ENCODE measurements at regions not wholly inside any gene's neighbourhood (a gene's known extent, or its start where the extent isn't known, plus 50 kb on each side); places are given as distances from the start of the nearest gene placed in this dataset.

DNA sequence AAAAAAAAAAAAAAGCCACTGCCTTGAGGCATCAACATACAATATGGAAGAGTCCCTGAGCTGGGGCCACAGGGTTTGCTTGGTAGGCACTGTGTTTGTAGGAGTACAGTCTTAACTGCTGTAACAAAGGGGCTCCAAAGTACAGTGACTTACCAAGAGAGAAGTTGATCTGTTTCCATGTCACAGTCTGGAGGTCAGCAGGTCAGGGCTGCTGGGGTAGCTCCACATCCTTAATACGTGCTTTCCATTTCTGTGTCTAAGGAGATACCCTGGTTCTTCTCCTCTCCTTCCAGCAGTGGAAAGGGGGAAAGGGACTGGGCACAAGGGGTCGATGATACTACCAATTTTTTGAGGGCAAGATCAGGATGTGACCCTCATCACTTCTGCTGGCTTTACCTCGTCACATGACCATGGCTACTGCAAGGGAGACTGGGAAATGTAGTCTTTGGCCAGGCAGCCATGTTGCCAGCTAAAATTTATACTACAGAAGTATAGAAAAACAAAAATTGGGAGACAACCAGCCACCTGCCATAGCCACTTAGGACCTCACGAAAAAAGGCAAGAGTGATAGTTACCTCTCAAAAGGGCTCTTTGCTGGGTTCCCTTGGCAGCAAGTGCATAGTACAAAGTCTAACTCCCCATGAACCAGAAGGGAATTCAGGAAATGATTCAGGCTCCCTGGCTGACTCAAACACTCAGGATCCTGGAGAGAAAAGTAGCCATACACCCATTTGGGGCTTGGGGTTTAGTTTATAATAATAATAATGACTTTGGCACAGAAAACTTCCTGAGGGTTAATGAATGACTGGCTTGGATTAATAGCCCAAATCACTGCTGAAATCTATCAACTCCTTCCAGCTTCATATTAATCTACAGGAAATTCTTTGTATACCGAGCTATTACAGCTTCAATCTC, 52.7 kb upstream of the ATP5PO start:
- TF ChIP-seq, protein P1, sequence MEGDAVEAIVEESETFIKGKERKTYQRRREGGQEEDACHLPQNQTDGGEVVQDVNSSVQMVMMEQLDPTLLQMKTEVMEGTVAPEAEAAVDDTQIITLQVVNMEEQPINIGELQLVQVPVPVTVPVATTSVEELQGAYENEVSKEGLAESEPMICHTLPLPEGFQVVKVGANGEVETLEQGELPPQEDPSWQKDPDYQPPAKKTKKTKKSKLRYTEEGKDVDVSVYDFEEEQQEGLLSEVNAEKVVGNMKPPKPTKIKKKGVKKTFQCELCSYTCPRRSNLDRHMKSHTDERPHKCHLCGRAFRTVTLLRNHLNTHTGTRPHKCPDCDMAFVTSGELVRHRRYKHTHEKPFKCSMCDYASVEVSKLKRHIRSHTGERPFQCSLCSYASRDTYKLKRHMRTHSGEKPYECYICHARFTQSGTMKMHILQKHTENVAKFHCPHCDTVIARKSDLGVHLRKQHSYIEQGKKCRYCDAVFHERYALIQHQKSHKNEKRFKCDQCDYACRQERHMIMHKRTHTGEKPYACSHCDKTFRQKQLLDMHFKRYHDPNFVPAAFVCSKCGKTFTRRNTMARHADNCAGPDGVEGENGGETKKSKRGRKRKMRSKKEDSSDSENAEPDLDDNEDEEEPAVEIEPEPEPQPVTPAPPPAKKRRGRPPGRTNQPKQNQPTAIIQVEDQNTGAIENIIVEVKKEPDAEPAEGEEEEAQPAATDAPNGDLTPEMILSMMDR (IDR thresholded peaks at IDR 0.05): no peak
- TF ChIP-seq EP300 (IDR thresholded peaks at IDR 0.05; ENCODE audit: low read depth) (no peak), POLR2A (IDR thresholded peaks at IDR 0.05) (no peak)

Data from transverse colon (tissue), 3 donors.